K562 (cell line): ENCODE measurements at regions not wholly inside any gene's neighbourhood (a gene's known extent, or its start where the extent isn't known, plus 50 kb on each side); places are given as distances from the start of the nearest gene placed in this dataset.

Experiments used
- ARID1B ChIP-seq: fragments of 450-650 bp; IDR thresholded peaks from 2 replicates; pipeline ENCODE4 v1.6.1; 2016; ENCODE audit warnings: antibody characterized with exemption, mild to moderate bottlenecking, inconsistent platforms
- KAT7 ChIP-seq: sonication (generic); formaldehyde crosslinking; IDR thresholded peaks from 2 replicates; pipeline ENCODE4 v1.8.0; 2022; ENCODE audit warnings: missing genetic modification reagents, mild to moderate bottlenecking, borderline replicate concordance

- TF ChIP-seq KAT7 (CRISPR knock-in tag) (no peak), ARID1B (no peak)
These were observed 965.4 kb downstream of the LRFN5 start for GRCh38 chr14:42572032-42572431.
